HG03095 (cell line): ENCODE measurements at regions not wholly inside any gene's neighbourhood (a gene's known extent, or its start where the extent isn't known, plus 50 kb on each side); places are given as distances from the start of the nearest gene placed in this dataset.
"Not testable (repeated sequence)": the region's sequence is repeated elsewhere in the genome, so short reads cannot be mapped to it uniquely, and the experiment has no call there.

Source experiments
- ATAC-seq: cut with Tn5 transposase; IDR thresholded peaks from one replicate; pipeline ENCODE4 v1.9.1; 2021; ENCODE audit warnings: moderate library complexity; ENCODE audit not compliant: unreplicated experiment

DNA sequence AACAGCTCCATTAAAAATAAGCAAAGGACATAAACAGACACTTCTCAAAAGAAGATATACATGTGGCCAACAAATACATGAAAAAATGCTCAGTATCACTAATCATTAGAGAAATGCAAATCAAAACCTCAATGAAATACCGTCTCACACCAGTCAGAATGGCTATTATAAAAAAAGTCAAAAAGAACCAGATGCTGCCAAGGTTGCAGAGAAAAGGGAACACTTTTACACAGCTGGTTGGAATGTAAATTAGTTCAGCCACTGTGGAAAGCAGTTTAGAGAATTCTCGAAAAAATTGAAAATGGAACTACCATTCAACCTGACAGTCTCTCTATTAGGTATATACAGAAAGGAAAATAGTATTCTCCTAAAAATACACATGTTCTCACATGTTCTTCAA lies 102.4 kb upstream of the FIBIN start:
- ATAC-seq = no peak

DNA sequence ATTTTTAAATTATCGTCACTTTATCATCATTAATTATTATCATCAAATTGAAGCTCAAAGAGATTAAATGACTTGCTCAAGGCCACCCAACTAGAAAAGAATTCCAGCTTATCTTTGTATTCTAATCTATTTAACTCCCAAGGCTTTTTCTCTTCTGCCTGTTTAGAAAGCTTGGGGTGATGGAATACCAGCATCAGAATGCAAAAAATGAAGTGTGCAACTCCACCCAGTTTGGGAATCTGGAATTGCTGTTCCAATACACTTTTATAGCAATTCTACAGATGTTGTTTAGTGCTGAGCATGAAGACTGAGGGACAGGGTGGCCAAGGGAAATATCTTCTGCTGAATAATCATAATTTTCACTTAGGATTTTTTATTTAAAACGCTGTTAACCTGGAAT lies 97.2 kb upstream of the FIBIN start:
- ATAC-seq = no peak

DNA sequence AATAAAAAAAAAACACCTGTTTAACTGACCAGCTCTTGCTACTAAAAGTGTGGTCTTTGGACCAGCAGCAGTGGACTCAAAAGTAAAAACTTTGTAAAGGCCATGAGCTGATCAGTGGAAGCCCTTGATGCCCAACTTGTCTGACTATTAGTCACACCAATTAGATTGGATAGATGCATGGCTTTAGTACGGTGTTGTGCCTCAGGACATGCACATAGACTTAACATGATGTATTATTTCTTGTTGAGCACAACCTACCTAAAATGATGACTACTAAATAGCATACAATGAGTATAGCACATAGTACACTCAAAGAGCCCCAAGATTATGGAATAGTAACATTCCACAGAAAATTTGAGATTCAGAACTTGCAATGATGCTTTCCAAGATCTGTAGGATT lies 95.1 kb upstream of the FIBIN start:
- ATAC-seq = no peak

DNA sequence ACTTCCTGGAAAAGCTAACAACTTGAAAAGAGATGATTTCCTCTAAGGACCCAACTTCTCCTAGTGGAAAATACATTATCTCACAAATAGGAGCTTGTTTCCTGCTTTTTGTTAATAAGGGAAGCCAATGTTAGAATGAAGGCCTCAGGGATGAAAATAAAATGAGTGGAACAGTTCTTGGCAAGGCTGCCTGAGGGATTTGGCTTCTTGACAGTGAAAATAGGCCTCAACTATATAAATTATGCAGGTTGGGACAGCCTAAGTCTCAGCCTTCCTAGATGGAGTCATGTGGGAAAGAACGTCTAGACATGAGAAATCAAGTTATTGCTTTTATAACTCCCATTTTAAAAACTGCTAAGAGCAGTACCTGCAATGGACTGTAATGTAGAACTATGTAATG lies 92.8 kb upstream of the FIBIN start:
- no peak for ATAC-seq

DNA sequence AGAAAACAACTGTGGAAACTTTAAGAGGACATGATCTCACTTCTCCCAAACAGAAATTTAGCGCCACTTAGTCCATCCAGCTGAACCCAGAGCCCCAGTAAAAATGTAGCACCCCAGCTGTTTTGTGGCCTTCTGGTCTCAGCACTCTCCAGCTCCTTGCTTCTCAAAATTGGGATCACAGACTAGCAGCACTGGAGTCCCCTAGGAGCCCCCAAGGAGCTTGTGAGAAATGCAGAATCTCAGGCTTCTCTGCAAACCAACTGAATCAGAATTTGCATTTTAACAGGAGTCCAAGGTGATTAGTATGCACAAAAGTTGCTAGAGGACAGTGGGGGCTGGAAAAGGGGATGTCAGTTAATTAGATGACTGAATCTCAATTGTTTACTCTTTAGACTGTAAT lies 89.8 kb upstream of the FIBIN start:
- ATAC-seq = no peak

DNA sequence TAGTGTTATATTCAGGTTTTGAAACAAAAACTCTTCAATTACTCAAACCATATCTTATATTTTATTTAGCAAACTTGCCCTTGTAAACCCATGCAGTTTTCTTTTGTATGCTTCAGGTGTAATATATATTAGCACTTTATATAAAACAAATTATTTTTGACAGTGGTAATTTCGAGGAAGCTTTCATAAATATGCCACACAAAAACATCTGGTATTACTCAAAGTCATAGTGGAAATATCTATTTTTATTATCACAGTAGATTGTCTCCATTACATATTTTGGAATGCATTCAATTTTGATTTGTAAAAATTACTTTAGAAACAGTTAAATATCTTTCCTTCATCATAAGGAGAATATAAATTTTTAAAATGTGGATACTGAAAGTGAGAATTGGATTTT lies 89.1 kb upstream of the FIBIN start:
- no peak for ATAC-seq

DNA sequence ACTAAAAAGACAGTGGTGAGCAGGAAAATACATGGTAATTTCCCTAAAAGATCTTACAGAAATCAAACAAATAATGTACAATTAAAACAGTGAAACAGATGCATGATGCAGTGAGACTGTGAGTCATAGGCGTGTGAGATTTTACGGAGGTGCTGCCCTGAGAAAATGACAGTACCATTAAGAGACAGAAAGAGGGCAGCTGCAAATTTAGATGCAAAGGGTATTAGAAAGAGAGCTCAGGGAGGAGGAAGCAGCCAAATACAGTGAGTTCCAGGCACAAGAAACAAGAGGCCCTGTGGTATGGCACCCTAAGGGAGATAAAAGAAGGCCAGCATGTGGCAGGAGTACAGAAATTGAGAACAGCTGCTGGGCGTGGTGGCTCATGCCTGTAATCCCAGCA lies 88.5 kb upstream of the FIBIN start:
- ATAC-seq = no peak

DNA sequence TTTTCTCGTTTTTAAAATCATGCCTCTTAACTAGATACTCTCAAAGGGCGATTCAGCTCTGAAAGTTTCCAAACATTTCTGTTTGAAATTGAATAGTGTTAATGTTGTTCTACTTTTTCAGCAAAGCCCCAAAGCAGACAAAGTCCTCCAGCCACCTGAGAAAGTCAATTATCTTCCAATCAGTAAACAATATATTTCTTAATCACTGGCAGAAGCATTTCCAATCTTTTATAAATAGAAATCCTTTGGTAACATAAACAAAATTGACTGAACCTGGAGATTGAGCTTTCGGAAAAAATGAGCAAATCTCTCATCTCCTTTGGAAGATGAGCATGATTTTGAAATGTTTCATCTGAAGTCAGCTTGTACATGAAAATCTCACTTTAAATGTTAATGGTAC lies 84.4 kb upstream of the FIBIN start:
- no peak for ATAC-seq

DNA sequence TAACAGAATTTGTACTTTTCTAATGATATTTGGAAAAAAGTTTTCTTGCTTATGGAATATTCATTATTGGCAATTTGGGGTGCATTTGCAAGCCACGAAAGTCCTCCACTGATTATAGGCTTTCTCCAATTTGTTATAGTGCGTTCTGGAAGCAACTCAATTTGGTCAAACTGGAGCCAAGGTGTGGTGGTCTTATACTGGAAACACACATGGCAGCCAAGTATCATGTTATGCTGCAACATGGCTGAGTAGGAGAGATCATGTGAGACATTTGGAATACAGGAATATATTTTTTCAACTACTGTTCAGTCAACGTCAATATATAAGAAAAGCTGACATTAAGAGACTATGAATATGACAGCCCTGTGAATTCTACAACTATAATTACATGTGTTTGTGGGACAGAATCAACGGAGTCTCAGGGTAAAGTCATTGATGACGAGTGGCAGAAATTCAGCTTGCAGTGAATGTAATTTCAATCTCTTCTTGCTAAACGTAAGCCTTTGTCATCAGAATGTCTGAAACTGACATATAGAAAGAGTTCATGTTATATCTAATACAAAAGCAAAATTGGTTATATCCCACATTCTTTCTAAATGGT lies 83.8 kb upstream of the FIBIN start:
- ATAC-seq = no peak

DNA sequence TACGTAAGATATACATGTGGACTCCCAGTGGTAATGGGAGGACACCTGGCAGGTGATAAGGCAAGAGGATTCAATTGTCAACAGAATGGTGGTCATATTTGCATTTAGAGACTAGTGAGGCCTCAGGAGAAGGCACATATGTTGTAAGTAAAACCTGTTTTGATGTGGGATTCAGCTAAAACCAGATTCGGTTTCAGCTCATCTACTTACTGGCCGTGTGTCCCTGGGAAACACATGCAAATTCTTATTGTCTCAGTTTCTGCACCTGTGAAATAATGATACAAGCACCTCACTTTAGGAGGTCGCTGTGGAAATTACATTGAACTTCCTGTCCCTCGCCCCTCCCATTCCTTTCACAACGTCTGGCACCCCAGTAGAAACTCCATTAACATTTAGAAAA lies 78.9 kb upstream of the FIBIN start:
- ATAC-seq = peak; percentile 77

DNA sequence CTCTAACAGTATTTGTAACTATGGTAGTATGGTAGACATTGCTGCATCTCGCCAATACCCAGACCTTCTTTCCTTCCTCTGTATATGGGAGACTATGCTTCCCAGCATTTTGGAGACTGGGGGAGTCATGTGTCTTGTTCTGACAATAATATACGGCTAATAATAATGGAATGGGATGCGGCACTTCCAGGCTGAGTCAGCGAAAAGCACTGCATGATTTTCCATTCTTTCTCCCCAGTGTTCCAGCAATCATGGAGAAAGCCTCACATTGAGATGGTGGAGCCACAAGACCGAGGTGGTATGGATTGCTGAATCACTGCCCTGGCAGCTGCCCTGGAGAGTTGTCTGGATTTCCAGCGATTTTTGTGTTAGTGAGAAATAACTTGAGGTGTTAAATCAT lies 77.1 kb upstream of the FIBIN start:
- ATAC-seq = no peak

DNA sequence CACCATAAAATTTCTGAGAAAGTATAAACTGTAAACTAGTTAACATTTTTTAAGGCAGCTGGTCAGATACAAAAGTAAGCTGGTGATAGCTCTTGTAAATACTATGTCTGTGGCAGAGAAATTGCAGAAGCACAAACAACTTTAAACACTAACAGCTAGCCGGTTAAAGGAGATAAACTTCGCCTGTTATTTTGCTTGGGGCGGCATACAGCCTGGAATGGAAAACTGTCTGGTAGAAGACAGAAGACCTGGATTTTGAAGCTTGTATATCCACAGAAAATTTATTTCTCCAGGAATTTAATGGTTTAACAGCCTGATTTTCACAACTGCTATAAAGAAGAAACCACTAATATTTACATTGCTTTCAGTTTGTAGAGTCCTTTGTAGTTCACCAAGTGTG lies 65.3 kb upstream of the FIBIN start:
- no peak for ATAC-seq

DNA sequence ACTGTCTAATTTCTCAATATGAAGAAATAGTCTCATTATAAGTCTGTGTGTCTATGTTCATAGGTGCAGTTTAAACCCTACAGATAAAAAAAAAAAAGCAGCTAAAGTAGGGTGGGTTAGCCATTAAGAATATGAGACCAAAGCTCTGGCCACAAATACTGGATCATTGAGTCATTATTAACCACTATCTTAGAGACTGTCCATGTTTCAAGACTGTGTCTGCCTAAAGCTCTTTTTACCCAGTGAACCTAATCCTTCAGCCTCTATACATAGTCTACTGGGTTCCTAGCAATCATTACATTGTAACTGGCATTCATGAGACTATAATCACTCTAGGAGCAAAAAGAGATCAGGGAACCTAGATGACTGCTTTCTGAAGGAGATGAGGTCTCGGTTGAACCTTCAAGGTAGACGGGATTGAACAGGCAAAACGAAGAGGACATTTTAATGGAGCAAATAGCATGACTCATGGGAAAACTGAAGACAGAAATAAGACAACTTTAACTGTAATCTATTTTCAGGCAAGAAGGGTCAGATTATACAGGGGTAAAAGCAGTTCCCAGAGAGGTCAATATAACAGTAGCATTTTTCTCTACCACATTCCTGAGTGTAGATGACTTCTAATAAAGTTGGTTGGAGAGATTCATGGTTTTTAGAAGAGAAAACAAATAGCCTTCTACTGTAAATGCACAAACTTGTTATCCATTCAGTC lies 64.0 kb upstream of the FIBIN start:
- ATAC-seq = no peak

DNA sequence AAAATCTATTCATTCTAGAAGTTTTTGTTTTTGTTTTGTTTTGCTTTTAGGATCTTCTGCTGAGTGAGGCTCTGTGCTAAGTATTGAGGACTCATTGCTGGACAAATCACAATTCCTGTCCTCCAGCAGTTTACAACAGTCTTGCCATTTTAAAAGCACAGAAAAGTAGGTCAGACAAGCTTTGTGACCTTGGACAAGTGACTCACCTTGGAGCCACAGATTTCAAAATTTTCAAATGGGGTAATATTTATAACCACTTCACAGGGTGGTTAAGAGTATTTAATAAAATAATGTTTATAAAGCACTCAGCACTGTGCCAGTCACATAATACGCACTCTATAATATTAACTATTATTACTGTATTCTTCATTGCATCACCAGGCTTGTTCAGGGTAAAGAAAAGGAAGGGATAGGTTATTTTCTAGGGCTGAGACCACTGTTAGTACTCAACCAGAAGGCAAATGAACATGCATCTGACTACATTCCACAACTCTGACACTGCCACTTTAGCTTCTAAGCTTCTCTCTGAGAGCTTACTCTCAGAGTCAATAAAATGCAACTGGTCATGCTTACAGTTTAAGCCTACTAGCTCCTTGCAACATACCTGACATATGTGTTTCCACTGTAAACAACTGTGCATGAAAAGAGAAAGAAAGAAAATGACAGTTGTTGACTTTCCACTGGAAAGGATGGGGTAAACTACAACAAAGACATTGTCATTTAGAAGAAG lies 63.2 kb upstream of the FIBIN start:
- ATAC-seq = no peak

DNA sequence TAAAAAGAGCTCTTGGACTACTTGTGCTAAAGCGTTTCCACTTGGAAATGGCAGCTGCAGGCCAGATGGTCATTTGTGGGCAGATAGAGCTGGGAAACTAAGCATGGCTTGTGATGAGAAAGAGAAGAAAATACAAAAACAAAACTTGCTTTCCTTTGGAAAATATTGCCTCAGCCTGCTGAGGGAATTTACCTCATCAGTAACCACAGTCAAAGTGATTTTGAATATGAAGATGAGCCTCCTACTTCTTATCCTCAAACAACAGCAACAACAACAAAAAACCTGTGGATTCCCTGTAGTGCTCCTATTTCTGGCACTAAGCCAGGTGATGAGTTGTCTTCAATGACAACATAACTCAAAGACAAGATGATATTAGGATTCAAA lies 62.7 kb upstream of the FIBIN start:
- no peak for ATAC-seq

DNA sequence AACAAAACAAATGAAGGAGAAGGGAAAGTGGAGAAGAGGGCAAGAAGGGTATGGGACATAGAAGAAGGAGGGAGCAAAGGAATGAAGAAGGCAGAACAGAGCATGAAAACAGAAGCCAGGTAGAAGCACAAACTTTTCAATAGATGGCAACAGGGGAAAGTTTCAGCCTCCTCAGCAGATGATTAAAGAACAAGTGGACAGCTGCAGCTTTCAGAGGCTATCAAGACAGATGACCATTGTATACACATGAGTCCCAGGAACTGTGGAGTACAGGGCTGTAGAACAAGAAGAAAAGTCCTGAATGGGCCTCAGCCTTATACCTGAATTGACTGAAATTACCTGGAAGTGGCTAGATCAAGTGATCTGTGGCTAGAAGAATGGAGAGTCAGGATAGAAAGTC lies 62.0 kb upstream of the FIBIN start:
- no peak for ATAC-seq

DNA sequence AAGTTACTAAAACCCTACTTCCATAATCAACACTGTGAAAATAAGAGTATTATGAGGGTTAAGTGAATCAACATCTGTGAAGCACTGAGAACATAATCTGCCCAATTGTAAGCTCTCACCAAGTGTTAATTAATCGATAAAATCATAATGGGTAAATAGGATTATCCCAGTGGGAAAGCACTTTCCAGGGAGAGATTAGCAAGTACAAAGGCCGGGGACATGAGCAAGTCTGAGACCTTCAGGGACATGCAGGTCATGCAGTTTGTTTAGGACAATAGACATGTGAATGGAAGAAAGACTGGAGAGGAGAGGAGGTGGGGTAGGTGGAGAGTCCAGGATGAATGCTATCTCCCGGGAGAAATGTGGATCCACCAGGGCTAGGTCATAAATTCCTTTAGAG lies 57.8 kb upstream of the FIBIN start:
- ATAC-seq = no peak

DNA sequence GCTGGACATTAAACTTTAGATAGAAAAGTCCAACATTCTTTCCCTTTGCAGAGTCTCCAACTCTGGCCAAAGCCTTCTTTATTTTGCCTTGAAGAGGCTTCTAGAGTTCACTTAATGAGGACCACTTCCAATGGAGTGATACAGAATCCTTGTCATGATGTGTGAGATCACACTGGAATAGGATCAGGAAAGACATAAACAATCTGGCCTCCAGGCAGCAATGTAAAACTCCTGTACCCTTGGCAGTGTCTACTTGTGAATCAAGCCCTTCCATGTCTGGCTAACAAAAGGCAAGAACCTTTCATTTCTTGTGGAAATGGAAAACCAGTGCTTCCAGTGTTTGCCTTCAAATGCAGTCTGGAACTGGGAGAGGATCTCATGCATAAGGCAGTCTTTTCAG lies 56.5 kb upstream of the FIBIN start:
- ATAC-seq = no peak

DNA sequence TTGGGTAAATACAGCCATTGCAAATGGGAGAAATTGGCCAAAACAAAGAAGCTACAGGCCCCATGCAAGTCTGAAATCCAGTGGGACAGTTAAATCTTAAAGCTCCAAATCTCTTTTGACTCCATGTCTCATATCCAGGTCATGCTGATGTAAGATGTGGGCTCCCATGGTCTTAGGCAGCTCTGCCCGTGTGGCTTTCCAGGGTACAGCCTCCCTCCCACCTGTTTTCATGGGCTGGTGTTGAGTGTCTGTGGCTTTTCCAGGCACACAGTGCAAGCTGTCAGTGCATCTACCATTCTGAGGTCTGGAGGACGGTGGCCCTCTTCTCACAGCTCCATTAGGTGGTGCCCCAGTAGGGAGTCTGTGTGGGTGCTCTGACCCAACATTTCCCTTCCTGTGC lies 53.4 kb upstream of the FIBIN start:
- ATAC-seq = not testable (repeated sequence)

DNA sequence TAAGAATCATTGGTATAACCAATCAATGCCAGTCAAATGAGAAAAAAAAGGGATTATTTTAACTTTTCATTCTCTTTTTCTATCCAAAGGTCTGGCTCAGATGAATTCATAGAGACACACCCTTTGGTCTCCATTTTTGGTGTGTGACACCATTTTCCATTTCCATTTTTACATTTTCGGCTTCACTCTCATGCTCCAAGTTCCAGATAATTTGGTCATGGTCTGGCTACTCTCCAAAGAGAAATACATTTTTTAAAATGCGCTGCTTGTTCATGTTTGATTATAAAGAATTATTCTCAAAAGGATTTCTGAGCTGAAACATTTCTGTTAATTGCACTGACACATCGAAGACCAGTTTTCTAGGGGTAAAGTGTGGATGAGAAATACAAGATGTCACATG lies 51.6 kb upstream of the FIBIN start:
- no peak for ATAC-seq

DNA sequence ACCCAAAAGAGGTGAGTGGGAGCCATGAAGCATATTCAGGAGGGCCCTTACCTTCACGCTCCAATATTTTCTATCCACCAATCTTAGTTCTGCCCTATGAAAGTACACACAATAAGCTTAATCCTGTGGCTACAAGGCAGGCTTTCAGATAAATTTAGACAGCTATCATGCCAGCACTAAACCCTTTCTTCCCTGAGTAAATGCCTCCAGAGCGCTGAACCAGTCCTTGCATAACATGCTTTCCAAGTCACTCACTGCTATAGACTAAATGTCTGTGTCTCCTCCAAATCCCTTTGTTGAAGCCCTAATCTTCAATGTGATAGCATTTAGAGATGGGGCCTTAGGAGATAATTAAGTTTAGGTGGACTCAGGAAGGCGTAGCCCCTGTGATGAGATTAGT lies 50.3 kb upstream of the FIBIN start:
- ATAC-seq = no peak
